NCI-H128 (cell line): ENCODE measurements at regions not wholly inside any gene's neighbourhood (a gene's known extent, or its start where the extent isn't known, plus 50 kb on each side); places are given as distances from the start of the nearest gene placed in this dataset.
"Not testable (repeated sequence)": the region's sequence is repeated elsewhere in the genome, so short reads cannot be mapped to it uniquely, and the experiment has no call there.

Source experiments
- DNase-seq: peaks from one replicate; lab custom pipeline; 2025; ENCODE audit not compliant: unreplicated experiment; lab: John Stamatoyannopoulos, UW

GRCh38 chr7:45259966-45260646 is 102.5 kb downstream of the RAMP3 start:
- DNase-seq, result no peak

GRCh38 chr7:45267262-45267661 is 109.7 kb downstream of the RAMP3 start:
- DNase-seq, result no peak

GRCh38 chr7:45268013-45268412 is 110.4 kb downstream of the RAMP3 start:
- no peak for DNase-seq

- DNase-seq, result no peak
Measured at GRCh38 chr7:45269192-45269591, 111.6 kb downstream of the RAMP3 start.

GRCh38 chr7:45278763-45279398 is 121.3 kb downstream of the RAMP3 start:
- DNase-seq, result no peak

GRCh38 chr7:45289611-45290010 is 132.0 kb downstream of the RAMP3 start:
- DNase-seq, result not testable (repeated sequence)

- no peak for DNase-seq
Measured at GRCh38 chr7:45290880-45291279, 133.3 kb downstream of the RAMP3 start.

GRCh38 chr7:45292481-45292880 is 134.9 kb downstream of the RAMP3 start:
- DNase-seq, result no peak

GRCh38 chr7:45293295-45293942 is 135.8 kb downstream of the RAMP3 start:
- DNase-seq, result no peak

GRCh38 chr7:45294559-45294958 is 137.0 kb downstream of the RAMP3 start:
- no peak for DNase-seq

GRCh38 chr7:45295222-45295621 is 137.6 kb downstream of the RAMP3 start:
- no peak for DNase-seq

- DNase-seq, result no peak
Measured at GRCh38 chr7:45296748-45297147, 139.2 kb downstream of the RAMP3 start.

- DNase-seq, result no peak
Measured at GRCh38 chr7:45306752-45307305, 149.2 kb downstream of the RAMP3 start.

- no peak for DNase-seq
Measured at GRCh38 chr7:45311597-45311996, 154.0 kb downstream of the RAMP3 start.

- not testable (repeated sequence) for DNase-seq
Measured at GRCh38 chr7:45315512-45315911, 157.9 kb downstream of the RAMP3 start.

GRCh38 chr7:45324683-45325237 is 167.2 kb downstream of the RAMP3 start:
- DNase-seq, result peak; percentile 44

- no peak for DNase-seq
Measured at GRCh38 chr7:45325378-45325777, 167.8 kb downstream of the RAMP3 start.

GRCh38 chr7:45328403-45328981 is 170.9 kb downstream of the RAMP3 start:
- no peak for DNase-seq

GRCh38 chr7:45331563-45331962 is 174.0 kb downstream of the RAMP3 start:
- no peak for DNase-seq

GRCh38 chr7:45335024-45335423 is 177.4 kb downstream of the RAMP3 start:
- not testable (repeated sequence) for DNase-seq

GRCh38 chr7:45342236-45342635 is 184.6 kb downstream of the RAMP3 start:
- DNase-seq, result no peak
